NCI-H2227 treated with DMSO at 0.1 percent for 48 hours (cell line): ENCODE measurements at regions not wholly inside any gene's neighbourhood (a gene's known extent, or its start where the extent isn't known, plus 50 kb on each side); places are given as distances from the start of the nearest gene placed in this dataset.

Experiments used
- DNase-seq: peaks from one replicate; lab custom pipeline; 2025; lab: John Stamatoyannopoulos, UW

DNA sequence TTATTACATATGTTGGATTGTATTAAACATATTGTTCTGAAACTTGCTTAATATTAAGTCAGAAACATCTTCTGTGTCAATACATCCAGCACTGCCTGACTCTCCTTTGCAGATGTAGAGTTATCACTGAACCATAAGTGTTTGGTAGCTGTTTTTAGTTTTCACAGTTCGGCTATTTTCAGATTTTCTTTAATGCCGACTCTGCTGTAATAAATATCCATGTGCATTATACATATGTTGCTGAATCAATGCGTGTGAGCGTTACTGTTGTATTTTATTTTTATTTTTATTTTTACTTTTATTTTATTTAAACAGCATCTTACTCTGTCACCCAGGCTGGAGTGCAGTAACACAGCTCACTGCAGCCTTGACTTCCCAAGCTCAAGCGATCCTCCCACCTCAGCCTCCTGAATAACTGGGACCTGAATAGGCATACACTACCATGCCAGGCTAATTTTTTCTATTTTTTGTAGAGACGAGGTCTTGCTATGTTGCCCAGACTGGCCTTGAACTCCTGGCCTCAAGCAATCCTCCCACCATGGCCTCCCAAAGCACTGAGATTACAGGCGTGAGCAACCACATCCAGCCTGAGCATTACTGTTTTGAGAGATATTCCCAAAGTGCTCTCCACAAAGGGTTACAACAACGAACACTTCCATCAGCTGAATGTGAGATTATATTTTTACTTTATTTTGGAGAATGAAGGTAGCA lies 50.7 kb upstream of the NOCT start:
- DNase-seq = no peak

DNA sequence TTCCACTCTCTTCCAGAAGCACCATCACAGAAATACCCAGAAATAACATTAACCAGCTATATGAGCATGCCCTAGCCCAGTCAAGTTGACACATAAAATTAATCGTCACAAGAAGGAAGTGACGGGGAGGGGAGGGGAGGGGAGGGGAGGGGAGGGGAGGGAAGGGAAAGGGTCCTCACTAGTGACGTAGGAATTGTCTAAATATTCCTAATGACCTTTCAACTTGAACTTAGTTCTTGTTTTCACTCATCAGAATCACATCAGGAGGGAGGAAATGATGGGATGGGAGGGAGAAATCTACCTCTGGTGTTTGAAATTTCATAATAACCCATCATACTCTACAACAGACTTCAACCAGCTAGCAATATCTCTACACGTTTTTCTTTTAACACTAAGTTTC lies 52.2 kb upstream of the NOCT start:
- DNase-seq = no peak

- DNase-seq = no peak
These were observed 53.9 kb upstream of the NOCT start for GRCh38 chr4:138961664-138962063.

- DNase-seq = no peak
These were observed 54.5 kb upstream of the NOCT start for GRCh38 chr4:138961129-138961528.

DNA sequence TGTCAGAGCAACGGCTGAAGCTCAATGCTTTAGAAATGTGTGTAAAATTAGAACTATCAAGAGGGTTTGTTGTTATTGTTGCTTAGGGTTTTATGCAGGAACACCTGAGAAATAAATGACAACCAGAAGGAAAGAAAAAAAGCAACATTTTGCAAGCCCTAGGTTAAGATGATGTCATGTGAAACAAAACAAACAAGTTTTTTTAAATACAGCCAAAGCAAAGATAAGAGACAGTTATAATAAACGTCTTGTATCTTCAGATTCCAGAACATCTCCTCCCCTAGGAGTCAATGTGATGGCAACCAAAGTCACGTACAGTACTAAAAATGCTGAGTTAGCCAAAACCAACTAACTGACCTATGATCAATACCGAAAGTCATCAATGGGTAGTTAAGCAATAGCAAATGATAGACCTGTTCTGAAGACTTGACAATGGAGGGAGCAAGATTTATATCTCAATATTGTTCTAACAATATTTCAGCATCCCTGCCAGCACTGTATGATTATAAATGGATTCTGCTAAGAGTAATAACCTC lies 55.3 kb upstream of the NOCT start:
- DNase-seq = no peak

DNA sequence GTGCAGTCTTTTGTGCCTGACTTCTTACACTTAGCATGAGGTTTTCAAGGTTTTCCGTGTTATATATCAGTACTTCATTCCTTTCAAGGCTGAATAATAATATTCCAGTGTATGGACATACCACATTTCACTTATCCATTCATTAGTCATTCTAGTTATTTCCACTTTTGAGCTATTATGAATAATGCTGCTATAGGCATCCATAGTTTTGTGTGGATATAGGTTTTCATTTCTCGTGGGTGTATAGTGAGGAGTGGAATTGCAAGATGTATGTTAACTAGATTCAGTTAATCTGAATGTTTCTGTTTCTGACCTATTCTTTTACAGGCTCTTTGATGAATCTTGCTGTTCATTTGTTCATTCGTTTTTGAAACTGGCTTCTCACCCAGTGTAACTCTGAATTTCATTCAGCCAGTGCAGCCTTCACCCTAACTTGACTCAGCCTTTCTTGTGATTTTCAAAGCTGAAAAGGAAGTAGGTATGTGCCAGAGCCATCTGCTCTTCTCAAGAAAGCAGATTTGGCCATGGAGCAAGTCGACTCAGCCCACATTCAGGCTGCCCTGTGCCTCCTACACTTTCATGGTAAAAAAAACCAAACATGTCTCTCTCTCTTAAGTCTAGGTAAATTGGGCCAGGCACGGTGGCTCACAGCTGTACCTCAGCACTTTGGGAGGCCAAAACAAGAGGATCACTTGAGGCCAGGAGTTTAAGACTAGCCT lies 56.3 kb upstream of the NOCT start:
- DNase-seq = no peak

- DNase-seq = no peak
These were observed 57.1 kb upstream of the NOCT start for GRCh38 chr4:138958519-138958918.

DNA sequence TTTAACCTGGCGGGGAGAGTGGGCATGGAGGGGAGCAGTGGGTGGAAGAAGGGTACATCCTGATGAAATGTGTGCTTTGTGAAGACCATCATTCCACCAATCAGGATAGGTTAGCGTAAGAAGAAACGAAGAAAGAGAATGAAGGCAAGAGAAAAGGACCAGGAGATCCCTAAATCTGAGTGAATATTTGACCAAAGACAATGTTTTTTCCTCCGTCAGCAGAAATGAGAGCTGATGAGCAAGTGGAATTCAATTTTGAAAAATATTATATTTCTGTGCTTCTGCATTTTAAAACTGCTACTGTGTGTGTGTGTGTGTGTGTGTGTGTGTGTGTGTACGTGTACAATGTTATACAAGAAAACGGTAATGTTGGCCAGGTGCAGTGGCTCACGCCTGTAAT lies 58.3 kb upstream of the NOCT start:
- DNase-seq = no peak

- DNase-seq = no peak
These were observed 61.2 kb upstream of the NOCT start for GRCh38 chr4:138954428-138954827.

GRCh38 chr4:138953961-138954371 lies 61.6 kb upstream of the NOCT start:
- no peak for DNase-seq

- no peak for DNase-seq
These were observed 63.2 kb upstream of the NOCT start for GRCh38 chr4:138952411-138952810.

DNA sequence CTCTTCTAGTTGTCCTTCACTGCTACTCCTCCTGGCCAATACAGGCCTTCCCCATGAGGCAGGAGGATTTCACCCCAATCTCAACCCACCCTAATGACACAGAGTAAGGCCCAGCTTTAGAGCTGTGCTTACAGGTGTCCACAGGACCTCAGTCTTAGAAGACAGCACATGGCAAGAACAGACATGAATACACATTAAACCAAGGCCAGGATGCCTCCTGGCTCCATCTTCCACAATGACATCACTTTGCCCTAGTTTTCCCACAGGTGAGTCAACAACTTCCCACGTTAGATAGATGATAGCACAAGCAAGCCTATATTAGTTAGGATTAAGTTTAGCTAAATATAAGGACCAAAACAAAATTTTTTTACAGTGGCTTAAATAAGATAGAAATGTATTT lies 63.8 kb upstream of the NOCT start:
- no peak for DNase-seq

GRCh38 chr4:138949866-138950265 lies 65.7 kb upstream of the NOCT start:
- no peak for DNase-seq

DNA sequence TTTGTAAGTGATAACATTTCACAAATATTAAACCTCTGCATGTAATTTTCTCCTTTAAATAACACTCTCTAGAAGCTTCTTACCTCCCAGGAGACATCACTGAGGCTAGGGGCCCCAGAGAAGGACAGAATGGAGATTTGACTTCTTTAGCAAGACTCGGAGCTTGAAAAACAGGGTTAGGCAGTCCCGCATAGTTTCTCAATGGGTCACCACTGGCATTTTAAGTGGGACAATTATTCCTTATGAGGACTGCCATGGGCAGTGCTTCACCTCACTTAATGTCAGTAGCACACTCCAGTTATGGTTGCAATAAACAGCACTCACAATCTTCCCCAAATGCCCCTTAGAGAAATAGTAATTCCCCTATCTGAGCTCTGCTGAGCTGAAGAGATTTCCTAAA lies 66.7 kb upstream of the NOCT start:
- DNase-seq = no peak

- no peak for DNase-seq
These were observed 69.3 kb upstream of the NOCT start for GRCh38 chr4:138946306-138946705.

- no peak for DNase-seq
These were observed 69.7 kb upstream of the NOCT start for GRCh38 chr4:138945840-138946239.

- no peak for DNase-seq
These were observed 70.2 kb upstream of the NOCT start for GRCh38 chr4:138945401-138945800.

DNA sequence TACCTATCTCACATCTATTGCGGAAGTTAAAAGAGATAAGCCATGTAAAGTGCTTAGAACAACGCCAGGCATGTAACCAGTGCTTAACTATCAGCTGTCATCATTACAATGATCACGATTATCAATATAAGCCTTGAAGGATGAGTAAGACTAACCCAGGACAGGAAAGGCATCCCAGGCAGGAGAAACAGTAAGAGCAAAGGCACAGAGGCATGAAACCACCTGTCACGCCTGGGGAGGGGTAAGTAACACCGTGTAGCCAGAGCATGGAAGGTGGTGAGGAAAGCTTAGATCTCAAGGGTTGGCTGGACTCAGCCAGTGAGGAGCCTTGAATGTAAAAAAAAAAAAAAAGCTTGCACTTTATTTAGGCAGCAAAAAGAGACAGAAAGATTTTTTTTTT lies 71.7 kb upstream of the NOCT start:
- DNase-seq = no peak

DNA sequence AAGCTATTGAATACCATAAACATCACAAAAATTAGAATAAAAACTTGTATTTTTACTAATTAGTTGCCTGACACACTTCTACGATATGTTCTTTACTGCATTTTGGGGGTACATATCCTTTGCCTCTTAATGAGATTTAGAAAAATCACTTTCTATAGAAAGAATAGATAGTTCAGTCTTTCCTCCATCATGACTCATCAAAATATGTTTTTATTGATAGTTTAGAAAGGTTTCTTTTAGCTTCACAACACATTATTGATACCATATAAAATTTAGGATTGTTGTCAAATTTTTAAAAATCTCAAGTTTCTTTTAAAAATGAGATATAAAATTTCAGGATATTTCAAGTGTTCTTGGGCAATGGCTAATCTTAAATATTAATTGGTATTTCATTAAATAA lies 74.5 kb upstream of the NOCT start:
- DNase-seq = no peak

DNA sequence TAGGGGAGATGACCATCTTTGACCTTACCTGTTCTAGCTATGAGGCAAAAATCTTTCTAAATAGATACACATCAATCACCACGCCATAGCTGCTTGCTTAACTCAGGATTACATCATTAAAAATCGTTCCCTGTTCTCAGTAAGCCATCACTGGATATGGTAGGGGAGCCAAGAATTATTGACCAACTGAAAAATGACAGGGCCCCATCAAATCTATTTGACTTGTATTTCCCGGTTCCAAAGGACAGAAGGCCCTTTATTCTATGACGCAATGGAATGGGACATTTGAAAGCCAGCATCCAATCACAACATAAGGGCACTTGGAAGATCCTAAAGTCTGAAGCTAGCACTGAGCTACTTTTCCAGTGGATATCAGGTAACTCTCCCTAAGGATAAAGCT lies 75.6 kb upstream of the NOCT start:
- DNase-seq = no peak

DNA sequence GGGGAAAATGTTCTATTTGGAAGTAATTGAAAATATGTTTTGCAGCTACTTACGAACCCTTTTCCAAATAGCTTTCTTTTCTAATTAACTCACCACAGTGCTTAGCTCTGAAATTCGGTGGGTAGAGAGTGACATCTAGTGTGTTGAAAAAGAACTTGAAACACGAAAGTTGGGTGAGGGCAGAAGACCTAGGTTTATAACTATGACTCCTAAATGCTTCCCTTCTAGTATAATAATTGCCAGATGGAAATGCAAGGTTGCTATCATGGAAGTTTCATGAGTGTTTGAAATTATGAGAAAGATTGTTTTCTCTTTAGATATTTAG lies 77.3 kb upstream of the NOCT start:
- no peak for DNase-seq

GRCh38 chr4:138935135-138935807 lies 80.3 kb upstream of the NOCT start:
- no peak for DNase-seq

DNA sequence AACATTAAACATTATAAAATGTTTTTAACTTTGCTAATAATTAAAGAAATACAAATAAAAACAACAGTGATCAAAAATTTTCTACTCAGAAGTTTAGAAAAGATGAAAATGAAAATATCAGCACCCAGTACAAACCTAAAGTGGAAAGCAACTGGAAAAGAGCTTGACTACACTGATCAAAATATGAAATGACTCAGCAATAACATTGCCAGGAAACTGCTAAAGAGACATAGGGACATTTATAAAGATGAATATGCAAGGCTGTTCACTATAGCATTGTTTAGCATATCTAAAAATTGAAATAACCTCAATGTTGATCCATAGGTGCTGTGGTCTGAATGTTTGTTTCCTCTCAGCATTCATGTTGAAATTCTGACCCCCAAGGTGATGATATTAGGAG lies 88.5 kb upstream of the NOCT start:
- no peak for DNase-seq
